ENCODE measurements at regions not wholly inside any gene's neighbourhood (a gene's known extent, or its start where the extent isn't known, plus 50 kb on each side); places are given as distances from the start of the nearest gene placed in this dataset.

GRCh38 chr6:137353842-137354397, 134.7 kb upstream of the IFNGR1 start:
- DNase-seq = no peak

GRCh38 chr6:137353346-137353745, 134.2 kb upstream of the IFNGR1 start:
- DNase-seq = no peak

- DNase-seq = no peak
Measured at GRCh38 chr6:137352859-137353258, 133.7 kb upstream of the IFNGR1 start.

- no peak for DNase-seq
Measured at GRCh38 chr6:137351890-137352289, 132.7 kb upstream of the IFNGR1 start.

GRCh38 chr6:137350857-137351256, 131.7 kb upstream of the IFNGR1 start:
- no peak for DNase-seq

GRCh38 chr6:137349856-137350830, 131.0 kb upstream of the IFNGR1 start:
- no peak for DNase-seq

- DNase-seq = no peak
Measured at GRCh38 chr6:137348777-137349176, 129.6 kb upstream of the IFNGR1 start.

GRCh38 chr6:137343241-137343640, 124.1 kb upstream of the IFNGR1 start:
- DNase-seq = no peak

- DNase-seq = no peak
Measured at GRCh38 chr6:137342607-137343190, 123.5 kb upstream of the IFNGR1 start.

GRCh38 chr6:137341681-137342195, 122.6 kb upstream of the IFNGR1 start:
- DNase-seq = no peak

GRCh38 chr6:137339929-137340559, 120.9 kb upstream of the IFNGR1 start:
- DNase-seq = no peak

GRCh38 chr6:137334884-137335283, 115.7 kb upstream of the IFNGR1 start:
- DNase-seq = no peak

- no peak for DNase-seq
Measured at GRCh38 chr6:137334094-137334493, 114.9 kb upstream of the IFNGR1 start.

GRCh38 chr6:137332637-137333280, 113.6 kb upstream of the IFNGR1 start:
- DNase-seq = no peak

GRCh38 chr6:137323860-137324259, 104.7 kb upstream of the IFNGR1 start:
- DNase-seq = no peak

GRCh38 chr6:137320271-137320670, 101.1 kb upstream of the IFNGR1 start:
- no peak for DNase-seq

- no peak for DNase-seq
Measured at GRCh38 chr6:137316626-137317025, 97.4 kb upstream of the IFNGR1 start.

- DNase-seq = no peak
Measured at GRCh38 chr6:137315081-137315480, 95.9 kb upstream of the IFNGR1 start.

- DNase-seq = peak; percentile 69
Measured at GRCh38 chr6:137313928-137314855, 95.0 kb upstream of the IFNGR1 start.

GRCh38 chr6:137313211-137313610, 94.0 kb upstream of the IFNGR1 start:
- DNase-seq = no peak

- DNase-seq = no peak
Measured at GRCh38 chr6:137311940-137312339, 92.8 kb upstream of the IFNGR1 start.

Measured in left kidney (tissue), 1 donor.